ENCODE measurements at regions not wholly inside any gene's neighbourhood (a gene's known extent, or its start where the extent isn't known, plus 50 kb on each side); places are given as distances from the start of the nearest gene placed in this dataset.

GRCh38 chr9:82255481-82256176, 267.1 kb downstream of the SPATA31D1 start:
- Mint-ChIP-seq H3K4me1 (peaks cover 6% of the 10 kb centered on the region), H3K36me3 (ENCODE audit: low read depth) (no peaks in the 10 kb centered on the region), H3K27me3 (ENCODE audit: low read depth) (no peaks in the 10 kb centered on the region), H3K9me3 (no peaks in the 10 kb centered on the region), H3K27ac (peak overlapping the region in 1 of 3 experiments; percentile 10), H3K4me3 (no peak overlapping the region)
- TF ChIP-seq, protein P1, sequence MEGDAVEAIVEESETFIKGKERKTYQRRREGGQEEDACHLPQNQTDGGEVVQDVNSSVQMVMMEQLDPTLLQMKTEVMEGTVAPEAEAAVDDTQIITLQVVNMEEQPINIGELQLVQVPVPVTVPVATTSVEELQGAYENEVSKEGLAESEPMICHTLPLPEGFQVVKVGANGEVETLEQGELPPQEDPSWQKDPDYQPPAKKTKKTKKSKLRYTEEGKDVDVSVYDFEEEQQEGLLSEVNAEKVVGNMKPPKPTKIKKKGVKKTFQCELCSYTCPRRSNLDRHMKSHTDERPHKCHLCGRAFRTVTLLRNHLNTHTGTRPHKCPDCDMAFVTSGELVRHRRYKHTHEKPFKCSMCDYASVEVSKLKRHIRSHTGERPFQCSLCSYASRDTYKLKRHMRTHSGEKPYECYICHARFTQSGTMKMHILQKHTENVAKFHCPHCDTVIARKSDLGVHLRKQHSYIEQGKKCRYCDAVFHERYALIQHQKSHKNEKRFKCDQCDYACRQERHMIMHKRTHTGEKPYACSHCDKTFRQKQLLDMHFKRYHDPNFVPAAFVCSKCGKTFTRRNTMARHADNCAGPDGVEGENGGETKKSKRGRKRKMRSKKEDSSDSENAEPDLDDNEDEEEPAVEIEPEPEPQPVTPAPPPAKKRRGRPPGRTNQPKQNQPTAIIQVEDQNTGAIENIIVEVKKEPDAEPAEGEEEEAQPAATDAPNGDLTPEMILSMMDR (IDR thresholded peaks at IDR 0.05; ENCODE audit: unreplicated experiment in 3 of 3): no peak

DNA sequence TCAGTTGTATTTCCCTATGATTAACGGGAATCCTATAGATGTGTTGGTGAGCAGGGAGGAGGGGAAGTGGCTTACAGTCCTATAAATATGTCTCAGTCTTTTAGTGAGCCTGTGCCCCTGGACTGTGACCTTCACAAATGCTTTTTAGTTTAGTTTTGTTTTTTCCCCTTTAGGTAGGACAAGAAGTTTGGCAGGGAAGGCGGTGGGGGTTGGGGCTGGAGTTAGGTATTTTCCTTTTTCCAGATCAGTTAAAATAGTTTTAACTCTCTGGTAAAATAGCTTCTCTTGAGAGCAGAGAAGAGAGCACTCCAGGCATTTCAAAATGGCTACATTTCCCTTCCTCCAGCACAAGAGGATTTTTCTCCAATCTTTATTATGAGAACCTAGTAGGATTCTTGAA, 272.1 kb downstream of the SPATA31D1 start:
- TF ChIP-seq, protein P1 (IDR thresholded peaks at IDR 0.05; ENCODE audit: unreplicated experiment in 3 of 3): no peak
- Mint-ChIP-seq H3K36me3 (ENCODE audit: low read depth) (no peaks in the 10 kb centered on the region), H3K4me1 (no peaks in the 10 kb centered on the region), H3K27ac (peak overlapping the region in 1 of 3 experiments; percentile 78), H3K4me3 (no peak overlapping the region), H3K9me3 (peaks cover 2% of the 10 kb centered on the region), H3K27me3 (ENCODE audit: low read depth) (no peaks in the 10 kb centered on the region)

- Mint-ChIP-seq H3K4me3 (no peak overlapping the region), H3K27ac (no peak overlapping the region), H3K27me3 (ENCODE audit: low read depth) (no peaks in the 10 kb centered on the region), H3K4me1 (no peaks in the 10 kb centered on the region), H3K36me3 (ENCODE audit: low read depth) (no peaks in the 10 kb centered on the region), H3K9me3 (peaks cover 2% of the 10 kb centered on the region)
- TF ChIP-seq, protein P1 (IDR thresholded peaks at IDR 0.05; ENCODE audit: unreplicated experiment in 3 of 3): no peak
Measured at GRCh38 chr9:82263619-82264018, 275.0 kb downstream of the SPATA31D1 start.

- H3K9me3 Mint-ChIP-seq: no peaks in the 10 kb centered on the region
- no peaks in the 10 kb centered on the region for H3K36me3 Mint-ChIP-seq (ENCODE audit: low read depth)
- H3K27ac Mint-ChIP-seq: peak overlapping the region in 2 of 3 experiments; percentile 2 to 17
- TF ChIP-seq, protein P1 (IDR thresholded peaks at IDR 0.05; ENCODE audit: unreplicated experiment in 3 of 3): no peak
- no peak overlapping the region for H3K4me3 Mint-ChIP-seq
- H3K27me3 Mint-ChIP-seq (ENCODE audit: low read depth): no peaks in the 10 kb centered on the region
- peaks cover 19% of the 10 kb centered on the region for H3K4me1 Mint-ChIP-seq
Measured at GRCh38 chr9:82271106-82271561, 282.6 kb downstream of the SPATA31D1 start.

GRCh38 chr9:82273121-82273520, 284.5 kb downstream of the SPATA31D1 start:
- H3K4me1 Mint-ChIP-seq: peaks cover 19% of the 10 kb centered on the region
- no peak overlapping the region for H3K4me3 Mint-ChIP-seq
- no peaks in the 10 kb centered on the region for H3K27me3 Mint-ChIP-seq (ENCODE audit: low read depth)
- TF ChIP-seq, protein P1 (IDR thresholded peaks at IDR 0.05; ENCODE audit: unreplicated experiment in 3 of 3): no peak
- no peak overlapping the region for H3K27ac Mint-ChIP-seq
- H3K36me3 Mint-ChIP-seq (ENCODE audit: low read depth): no peaks in the 10 kb centered on the region
- H3K9me3 Mint-ChIP-seq: no peaks in the 10 kb centered on the region

All from nephron (organoid).